Hindlimb muscle (tissue), 1 donor: ENCODE measurements at regions not wholly inside any gene's neighbourhood (a gene's known extent, or its start where the extent isn't known, plus 50 kb on each side); places are given as distances from the start of the nearest gene placed in this dataset.
"Not testable (repeated sequence)": the region's sequence is repeated elsewhere in the genome, so short reads cannot be mapped to it uniquely, and the experiment has no call there.

Experiments used
- DNase-seq: peaks from one replicate; pipeline ENCODE4 v3.0.0-alpha.2; 2013

DNA sequence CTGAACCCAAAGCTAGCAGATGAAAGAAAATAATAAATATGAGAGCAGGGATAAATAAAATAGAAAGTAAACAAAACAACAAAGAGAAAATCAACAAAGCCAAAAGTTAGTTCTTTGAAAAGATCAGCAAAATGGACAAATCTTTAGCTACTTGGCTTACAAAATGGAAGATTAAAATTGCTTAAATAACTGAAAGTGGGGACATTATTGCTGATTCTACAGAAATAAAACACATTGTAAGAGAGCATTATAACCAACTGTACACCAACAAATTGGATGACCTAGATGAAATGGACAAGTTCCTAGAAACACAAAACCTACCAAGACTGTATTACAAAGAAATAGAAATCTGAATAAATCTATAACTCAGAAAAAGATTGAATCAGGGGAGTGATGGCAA lies 238.3 kb upstream of the C1orf87 start:
- no peak for DNase-seq

- DNase-seq: no peak
Measured at GRCh38 chr1:60299581-60299980, 226.0 kb upstream of the C1orf87 start.

DNA sequence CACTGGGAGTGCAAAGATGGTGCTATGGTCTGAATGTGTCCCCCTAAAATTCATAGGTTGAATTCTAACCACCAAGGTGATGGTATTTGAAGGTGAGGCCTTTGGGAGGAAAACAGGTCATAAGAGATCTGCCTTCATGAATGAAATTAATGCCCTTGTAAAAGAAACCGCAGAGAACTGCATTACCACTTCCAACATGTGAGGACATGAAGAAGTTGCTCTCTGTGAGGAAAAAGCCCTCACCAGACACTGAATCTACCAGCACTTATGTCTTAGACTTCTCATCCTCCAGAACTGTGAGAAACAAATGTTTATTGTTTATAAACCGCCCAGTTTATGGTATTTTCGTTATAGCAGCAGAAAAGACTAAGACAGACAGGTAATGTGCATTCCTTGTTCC lies 224.7 kb upstream of the C1orf87 start:
- no peak for DNase-seq

DNA sequence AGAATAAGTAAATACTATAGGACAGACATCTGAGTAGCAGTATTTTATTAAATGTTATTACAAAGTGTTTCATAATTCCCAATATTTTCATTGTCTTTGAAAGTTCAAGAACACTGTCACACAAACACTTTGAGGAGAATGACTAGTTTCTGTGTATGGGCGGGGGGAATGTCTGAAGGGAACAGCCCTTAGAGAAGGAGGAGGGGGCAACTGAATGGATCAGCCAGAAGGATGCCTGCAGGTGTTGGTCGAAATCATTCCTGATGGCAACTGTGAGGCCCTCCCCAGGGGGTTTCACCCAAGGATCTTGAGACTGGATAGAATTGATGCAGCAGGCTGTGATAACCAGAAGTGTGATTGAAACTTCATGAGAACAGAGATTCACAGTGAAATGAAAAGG lies 223.2 kb upstream of the C1orf87 start:
- no peak for DNase-seq

DNA sequence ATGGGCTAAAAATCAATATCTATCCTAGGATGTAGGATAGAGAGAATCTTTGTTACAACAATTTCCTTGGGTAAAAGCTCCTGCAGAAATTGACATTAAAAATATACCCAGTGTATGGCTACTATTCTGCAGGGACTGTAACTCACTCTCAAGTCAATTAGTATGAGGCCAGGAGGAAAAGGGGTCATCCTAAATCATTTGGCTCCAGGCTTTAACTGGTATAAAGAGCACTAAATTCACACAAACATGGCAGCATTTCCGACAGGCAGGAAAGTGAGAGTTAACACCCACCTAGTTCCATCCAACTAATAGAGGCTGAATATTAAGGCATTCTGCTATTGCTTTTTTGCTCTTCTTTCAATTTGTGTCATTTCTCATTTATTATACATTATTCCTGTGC lies 218.6 kb upstream of the C1orf87 start:
- no peak for DNase-seq

GRCh38 chr1:60290393-60290792 lies 216.8 kb upstream of the C1orf87 start:
- no peak for DNase-seq

DNA sequence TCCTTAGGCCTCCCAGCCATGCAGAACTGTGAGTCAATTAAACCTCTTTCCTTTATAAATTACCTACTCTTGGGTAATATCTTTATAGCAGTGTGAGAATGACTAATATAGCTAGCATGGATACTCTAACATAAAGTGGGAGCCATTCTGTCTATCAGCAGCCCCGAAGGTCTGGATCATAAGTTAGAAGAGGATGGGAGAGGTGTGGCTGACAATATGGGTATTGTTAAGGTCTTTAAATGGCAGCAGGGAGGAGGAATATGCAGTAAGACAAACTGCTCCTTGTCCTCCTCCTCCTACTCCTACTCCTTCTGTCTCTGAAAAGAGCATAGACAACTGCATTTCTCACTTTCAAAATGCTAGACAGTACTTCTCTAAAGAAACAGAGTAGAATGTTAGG lies 214.0 kb upstream of the C1orf87 start:
- no peak for DNase-seq

- no peak for DNase-seq
Measured at GRCh38 chr1:60283690-60284089, 210.1 kb upstream of the C1orf87 start.

- peak; percentile 77 for DNase-seq
Measured at GRCh38 chr1:60281360-60281932, 207.9 kb upstream of the C1orf87 start.

DNA sequence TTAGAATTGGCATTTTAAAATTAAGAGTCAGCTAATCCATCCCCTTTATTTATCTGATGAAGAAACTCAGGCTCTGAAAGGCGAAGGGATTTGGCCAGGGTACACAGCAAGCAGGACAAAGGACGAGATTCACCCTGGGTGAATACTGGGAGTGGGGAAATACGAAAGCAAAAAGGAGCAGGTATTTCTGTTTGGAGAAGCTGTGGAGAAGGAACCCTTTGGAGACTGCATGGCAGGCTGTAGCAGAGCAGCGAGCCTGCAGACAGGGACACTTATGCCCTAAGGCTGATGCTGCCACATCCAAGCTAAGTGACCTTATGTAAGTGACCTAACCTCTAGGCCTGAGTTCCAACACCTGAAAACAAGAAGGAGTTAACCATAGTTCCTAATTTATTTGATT lies 207.2 kb upstream of the C1orf87 start:
- DNase-seq: no peak

GRCh38 chr1:60280256-60280655 lies 206.7 kb upstream of the C1orf87 start:
- DNase-seq: peak; percentile 61

- DNase-seq: no peak
Measured at GRCh38 chr1:60279798-60280197, 206.2 kb upstream of the C1orf87 start.

GRCh38 chr1:60277269-60277668 lies 203.7 kb upstream of the C1orf87 start:
- no peak for DNase-seq

- peak; percentile 78 for DNase-seq
Measured at GRCh38 chr1:60274422-60275290, 201.1 kb upstream of the C1orf87 start.

GRCh38 chr1:60273185-60273584 lies 199.6 kb upstream of the C1orf87 start:
- DNase-seq: no peak

DNA sequence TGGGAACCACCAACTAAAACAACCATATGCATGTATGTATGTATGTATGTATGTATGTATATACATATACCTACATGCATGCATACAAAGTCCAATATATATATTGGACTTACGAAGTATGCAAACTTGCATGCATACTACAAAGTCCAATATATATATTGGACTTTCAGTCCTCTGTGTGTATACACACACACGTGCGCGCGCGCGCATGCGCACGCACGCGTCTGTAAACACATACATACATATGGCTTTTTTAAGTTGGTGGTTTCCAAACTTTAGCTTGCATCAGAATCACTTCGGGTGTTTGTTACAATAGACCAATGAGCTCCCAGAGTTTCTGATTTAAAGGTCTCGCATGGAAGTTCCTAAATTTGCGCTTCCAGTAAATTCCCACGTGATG lies 197.5 kb upstream of the C1orf87 start:
- no peak for DNase-seq

DNA sequence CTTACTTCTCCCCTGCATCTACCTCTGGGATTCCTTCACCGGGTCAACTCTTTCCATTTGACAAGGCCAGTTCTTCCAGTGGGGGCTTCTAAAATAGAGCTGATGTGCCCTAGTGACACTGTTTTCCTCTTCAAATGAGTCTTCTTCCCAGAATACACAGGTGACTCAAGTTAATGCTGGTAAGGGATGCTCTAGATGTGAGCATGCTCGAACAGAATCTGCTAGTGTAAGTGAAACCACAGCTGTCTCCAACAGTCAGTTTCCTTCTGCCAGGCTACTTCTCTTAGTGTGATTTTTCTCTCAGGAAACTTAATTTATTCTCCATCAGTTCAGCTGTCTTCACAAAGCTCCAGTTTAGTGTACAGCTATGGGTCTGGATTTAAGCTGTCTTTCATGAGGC lies 194.9 kb upstream of the C1orf87 start:
- no peak for DNase-seq

DNA sequence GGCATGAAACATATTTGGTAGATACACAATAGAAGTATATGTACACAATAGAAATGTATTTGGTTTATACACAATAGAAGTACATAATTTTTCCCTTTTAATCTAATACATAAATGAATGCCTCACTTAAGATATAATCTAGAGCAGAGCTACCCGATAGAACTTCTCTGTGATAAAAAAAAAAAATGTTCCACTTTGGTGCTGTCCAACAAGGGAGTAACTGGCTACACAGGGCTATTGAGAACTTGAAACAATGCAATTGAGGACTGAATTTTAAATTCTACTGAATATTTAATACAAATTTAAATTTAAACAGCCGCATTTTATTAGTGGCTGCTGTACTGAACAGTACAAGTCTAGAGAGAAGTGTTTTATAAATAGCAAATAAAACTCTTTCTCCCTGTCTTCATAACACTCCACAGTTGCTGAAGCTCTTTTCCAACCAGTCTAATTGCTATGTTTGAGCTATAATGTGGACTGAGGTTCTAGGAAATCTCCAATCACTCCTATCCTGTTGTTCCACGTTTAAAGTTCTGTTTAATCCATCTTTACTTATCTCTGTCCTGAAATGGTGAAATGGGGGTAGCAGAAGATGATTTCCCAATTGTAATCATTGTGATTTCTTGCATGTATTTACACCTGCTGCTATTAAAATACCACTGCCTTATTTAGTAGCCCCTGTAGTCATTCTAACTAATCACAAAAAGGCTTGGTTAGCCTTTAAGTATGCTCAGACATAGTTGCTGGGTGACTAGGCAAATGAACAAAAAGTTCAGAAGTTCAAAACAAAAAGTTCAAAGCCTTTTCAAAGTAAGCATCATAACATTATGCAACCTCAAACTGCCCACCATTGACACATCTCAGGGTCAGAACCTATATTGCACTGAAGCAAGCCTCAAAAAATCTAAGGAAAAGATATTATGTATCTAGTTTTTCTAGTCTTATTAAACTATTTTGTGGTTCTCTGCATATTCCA lies 192.3 kb upstream of the C1orf87 start:
- DNase-seq: no peak

DNA sequence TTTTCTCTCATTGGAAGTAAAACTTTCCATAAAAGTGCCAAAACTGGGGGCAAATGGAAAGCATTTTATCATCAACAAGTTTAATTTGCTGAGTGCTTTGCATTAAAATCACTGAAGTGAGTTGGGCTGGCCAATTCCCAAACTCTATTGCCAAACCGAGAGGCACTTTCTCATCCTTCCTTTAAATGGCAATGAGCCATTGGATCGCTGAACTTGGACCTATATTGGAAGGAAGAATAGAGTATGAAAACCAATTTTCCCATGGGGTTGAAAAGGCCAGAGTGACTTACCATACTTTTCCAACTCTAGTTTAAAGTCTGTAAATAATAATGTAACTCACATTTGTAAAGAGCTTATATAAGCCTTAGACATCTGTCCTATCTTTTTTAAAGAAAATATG lies 189.1 kb upstream of the C1orf87 start:
- DNase-seq: peak; percentile 79

GRCh38 chr1:60257531-60257930 lies 184.0 kb upstream of the C1orf87 start:
- DNase-seq: peak; percentile 72

- DNase-seq: no peak
Measured at GRCh38 chr1:60255565-60255964, 182.0 kb upstream of the C1orf87 start.

- no peak for DNase-seq
Measured at GRCh38 chr1:60251426-60251825, 177.9 kb upstream of the C1orf87 start.

DNA sequence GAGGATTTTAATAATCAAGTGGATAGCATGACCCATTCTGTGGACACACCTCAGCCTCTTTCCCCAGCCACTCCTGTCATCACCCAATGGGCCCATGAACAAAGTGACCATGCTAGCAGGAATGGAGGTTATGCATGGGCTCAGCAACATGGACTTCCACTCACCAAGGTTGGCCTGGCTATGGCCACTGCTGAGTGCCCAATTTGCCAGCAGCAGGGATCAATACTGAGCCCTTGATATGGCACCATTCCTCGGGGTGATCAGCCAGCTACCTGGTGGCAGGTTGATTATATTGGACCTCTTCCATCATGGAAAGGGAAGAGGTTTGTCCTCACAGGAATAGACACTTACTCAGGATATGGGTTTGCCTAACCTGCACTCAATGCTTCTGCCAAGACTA lies 173.9 kb upstream of the C1orf87 start:
- not testable (repeated sequence) for DNase-seq
